Epithelial cell of esophagus (primary cell): ENCODE measurements at regions not wholly inside any gene's neighbourhood (a gene's known extent, or its start where the extent isn't known, plus 50 kb on each side); places are given as distances from the start of the nearest gene placed in this dataset.

Source experiments
- DNase-seq: peaks from one replicate; pipeline ENCODE4 v3.0.0; 2010; ENCODE audit warnings: low read depth
- H3K4me3 ChIP-seq: 2 replicates; pipeline ENCODE4 v1.5.1; 2011; ENCODE audit warnings: mild to moderate bottlenecking, low read length, control low read depth
- TF ChIP-seq, protein P1 (sequence below): IDR thresholded peaks from 2 replicates; pipeline ENCODE4 v1.5.1; 2011; ENCODE audit warnings: low read depth, mild to moderate bottlenecking, low read length, control low read depth, inconsistent platforms; ENCODE audit not compliant: insufficient read depth; ENCODE audit errors: missing control alignments

- H3K4me3 ChIP-seq = peak overlapping the region; percentile 68
- TF ChIP-seq, protein P1, sequence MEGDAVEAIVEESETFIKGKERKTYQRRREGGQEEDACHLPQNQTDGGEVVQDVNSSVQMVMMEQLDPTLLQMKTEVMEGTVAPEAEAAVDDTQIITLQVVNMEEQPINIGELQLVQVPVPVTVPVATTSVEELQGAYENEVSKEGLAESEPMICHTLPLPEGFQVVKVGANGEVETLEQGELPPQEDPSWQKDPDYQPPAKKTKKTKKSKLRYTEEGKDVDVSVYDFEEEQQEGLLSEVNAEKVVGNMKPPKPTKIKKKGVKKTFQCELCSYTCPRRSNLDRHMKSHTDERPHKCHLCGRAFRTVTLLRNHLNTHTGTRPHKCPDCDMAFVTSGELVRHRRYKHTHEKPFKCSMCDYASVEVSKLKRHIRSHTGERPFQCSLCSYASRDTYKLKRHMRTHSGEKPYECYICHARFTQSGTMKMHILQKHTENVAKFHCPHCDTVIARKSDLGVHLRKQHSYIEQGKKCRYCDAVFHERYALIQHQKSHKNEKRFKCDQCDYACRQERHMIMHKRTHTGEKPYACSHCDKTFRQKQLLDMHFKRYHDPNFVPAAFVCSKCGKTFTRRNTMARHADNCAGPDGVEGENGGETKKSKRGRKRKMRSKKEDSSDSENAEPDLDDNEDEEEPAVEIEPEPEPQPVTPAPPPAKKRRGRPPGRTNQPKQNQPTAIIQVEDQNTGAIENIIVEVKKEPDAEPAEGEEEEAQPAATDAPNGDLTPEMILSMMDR = no peak
- DNase-seq = no peak
Measured at GRCh38 chrX:45768666-45769236, 568.1 kb upstream of the DIPK2B start.

DNA sequence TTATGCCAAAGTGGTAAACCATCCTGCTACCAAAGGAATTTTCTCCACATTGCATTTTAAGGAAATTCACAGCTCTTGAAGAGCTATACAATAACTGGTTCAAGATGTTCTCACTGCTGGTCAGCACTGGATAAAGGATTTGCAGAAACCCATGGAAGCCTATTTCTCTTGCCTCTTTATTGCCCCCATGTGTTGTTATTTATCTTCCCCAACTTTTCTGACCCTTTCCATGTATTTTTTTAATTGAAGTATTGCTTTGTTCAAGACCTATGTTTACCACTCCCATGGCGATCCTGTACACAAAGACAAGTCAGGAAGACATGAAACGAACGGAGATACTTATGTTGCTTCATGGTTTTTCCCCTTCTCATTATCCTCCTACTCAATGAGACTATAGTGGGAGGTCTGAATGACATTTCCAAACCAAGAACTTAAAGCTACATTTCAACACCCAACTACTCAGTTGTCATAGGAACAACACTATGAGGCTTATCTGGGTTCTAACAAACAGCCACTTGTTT, 566.4 kb upstream of the DIPK2B start:
- peak overlapping the region; percentile 68 for H3K4me3 ChIP-seq
- TF ChIP-seq, protein P1 = no peak
- DNase-seq = peak; percentile 50

DNA sequence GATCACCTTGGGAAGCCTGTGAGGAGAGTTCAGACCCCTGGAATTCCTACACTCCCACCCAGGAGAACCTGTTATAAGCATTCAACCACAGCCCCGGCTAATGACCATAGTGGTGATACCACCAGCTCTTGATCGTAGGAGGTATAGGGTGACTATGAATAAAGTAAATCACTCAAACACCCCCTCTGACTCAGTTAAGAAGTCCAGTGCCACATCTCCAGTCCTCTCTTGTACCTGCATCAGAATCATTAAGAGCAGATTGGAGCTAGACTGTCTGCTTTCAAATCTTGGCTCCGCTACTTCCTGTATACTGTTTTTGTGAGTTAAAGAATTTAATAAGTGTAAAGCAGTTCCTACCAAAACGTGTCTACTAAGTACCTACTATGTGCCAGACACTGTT, 565.1 kb upstream of the DIPK2B start:
- no peak overlapping the region for H3K4me3 ChIP-seq
- DNase-seq = no peak
- TF ChIP-seq, protein P1 = no peak

DNA sequence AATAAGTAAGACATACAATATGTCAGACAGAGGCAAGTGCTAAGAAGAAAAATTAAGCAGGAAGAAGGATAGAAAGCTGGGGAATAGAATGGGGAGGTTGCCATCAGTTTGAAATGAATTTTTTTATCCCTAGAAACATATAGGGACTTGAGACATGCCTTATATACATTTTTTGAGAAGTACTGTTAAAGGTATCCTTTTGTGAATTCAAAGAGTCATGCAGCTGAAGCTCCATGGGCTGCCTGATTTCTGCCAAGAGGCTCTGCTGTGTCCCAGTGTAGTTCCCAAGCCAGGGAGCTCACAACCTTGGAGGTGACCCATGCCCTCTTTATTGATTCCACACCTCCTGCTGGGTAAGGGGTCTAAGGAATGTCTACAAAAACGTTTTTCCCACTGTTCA, 564.6 kb upstream of the DIPK2B start:
- no peak for DNase-seq
- H3K4me3 ChIP-seq = no peak overlapping the region
- TF ChIP-seq, protein P1 = no peak

GRCh38 chrX:45762699-45763647, 562.3 kb upstream of the DIPK2B start:
- H3K4me3 ChIP-seq = no peak overlapping the region
- DNase-seq = peak; percentile 57
- TF ChIP-seq, protein P1 = no peak

GRCh38 chrX:45761920-45762319, 561.2 kb upstream of the DIPK2B start:
- TF ChIP-seq, protein P1 = no peak
- no peak overlapping the region for H3K4me3 ChIP-seq
- DNase-seq = no peak
